Small intestine (tissue), 7 donors: ENCODE measurements at regions not wholly inside any gene's neighbourhood (a gene's known extent, or its start where the extent isn't known, plus 50 kb on each side); places are given as distances from the start of the nearest gene placed in this dataset.

Source experiments
- DNase-seq, 2 donors: peaks; one replicate each; pipeline versions ENCODE4 v3.0.0 to v3.0.0-alpha.2; 2013
- FAIRE-seq: peaks from 2 replicates; lab custom pipeline; 2012; peaks lifted over from hg19 to GRCh38; lab: Jason Lieb, UNC
- H3K27ac ChIP-seq, 3 donors: one replicate each; pipeline ENCODE4 v1.5.1; 2013; ENCODE audit warnings: low read length in 2 of 3, mild to moderate bottlenecking in 2 of 3, control low read depth in 1 of 3, inconsistent platforms in 1 of 3, low read depth in 1 of 3, moderate library complexity in 1 of 3
- H3K27me3 ChIP-seq, 3 donors: one replicate each; pipeline ENCODE4 v1.6.1; 2013; ENCODE audit warnings: low read length in 3 of 3, inconsistent platforms in 1 of 3; ENCODE audit not compliant: control insufficient read depth in 3 of 3, insufficient read depth in 3 of 3
- H3K36me3 ChIP-seq, 3 donors: one replicate each; pipeline ENCODE4 v1.6.1; 2013; ENCODE audit warnings: low read length in 3 of 3, inconsistent platforms in 1 of 3, low read depth in 1 of 3, mild to moderate bottlenecking in 1 of 3, moderate library complexity in 1 of 3; ENCODE audit not compliant: control insufficient read depth in 3 of 3, insufficient read depth in 2 of 3
- H3K4me1 ChIP-seq, 3 donors: one replicate each; pipeline ENCODE4 v1.6.1; 2013; ENCODE audit warnings: low read length in 2 of 3, inconsistent platforms in 1 of 3, low read depth in 1 of 3, mild to moderate bottlenecking in 1 of 3, moderate library complexity in 1 of 3; ENCODE audit not compliant: control insufficient read depth in 3 of 3, insufficient read depth in 2 of 3
- H3K4me3 ChIP-seq, 3 donors: one replicate each; pipeline ENCODE4 v1.5.1; 2013; ENCODE audit warnings: low read length in 3 of 3, control low read depth in 1 of 3, inconsistent platforms in 1 of 3, low read depth in 1 of 3, mild to moderate bottlenecking in 1 of 3, moderate library complexity in 1 of 3
- H3K9me3 ChIP-seq, 2 donors: one replicate each; pipeline ENCODE4 v1.6.1; 2013; ENCODE audit warnings: low read depth in 1 of 2, low read length in 1 of 2; ENCODE audit not compliant: control insufficient read depth in 2 of 2, insufficient read depth in 1 of 2
- WGBS, 3 donors: extraction: QIAGEN DNeasy Blood & Tissue Kit; methylation state at CpG; one replicate each; pipeline ENCODE4 v1.1.7; 2013; 5-methylcytosine and 5-hydroxymethylcytosine counted together
- donor health status: healthy with polysubstance abuse.
- donor health status: control.
- donor health status: control.
- donor health status: Bipolar disorder and iron deficiency.
- donor health status: healthy.

DNA sequence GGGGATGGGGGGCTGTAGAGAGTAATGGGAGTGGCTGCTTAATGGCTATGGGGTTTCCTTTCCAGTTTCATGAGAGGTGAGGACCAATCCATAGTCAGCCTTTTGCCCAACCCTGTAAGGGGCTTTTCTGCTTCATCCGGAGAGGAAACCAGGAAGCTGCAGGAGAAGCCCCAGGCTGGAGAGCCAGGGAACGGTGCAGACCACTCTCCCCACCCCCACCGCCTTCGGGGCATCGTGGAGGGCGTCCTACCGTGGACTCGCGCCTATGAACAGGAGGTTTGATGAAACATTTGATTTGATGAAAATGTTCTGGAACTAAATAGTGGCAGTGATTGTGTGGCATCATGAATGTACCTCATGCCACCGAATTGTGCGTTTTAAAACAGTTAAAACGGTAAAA is 204.3 kb upstream of the DIO3 start:
- Histone ChIP-seq H3K36me3 (no peaks in the 10 kb centered on the region), H3K27me3 (peaks cover 0 to 2% (median 0%) of the 10 kb centered on the region in 3 donors), H3K4me1 (no peaks in the 10 kb centered on the region), H3K27ac (no peak overlapping the region), H3K9me3 (peaks cover 0 to 6% of the 10 kb centered on the region in 2 donors), H3K4me3 (no peak overlapping the region)
- FAIRE-seq (no peak), DNase-seq (no peak)
- 85 to 91% (median 89%) methylated on average over 12 of the region's 12 CpGs for WGBS, 3 donors

DNA sequence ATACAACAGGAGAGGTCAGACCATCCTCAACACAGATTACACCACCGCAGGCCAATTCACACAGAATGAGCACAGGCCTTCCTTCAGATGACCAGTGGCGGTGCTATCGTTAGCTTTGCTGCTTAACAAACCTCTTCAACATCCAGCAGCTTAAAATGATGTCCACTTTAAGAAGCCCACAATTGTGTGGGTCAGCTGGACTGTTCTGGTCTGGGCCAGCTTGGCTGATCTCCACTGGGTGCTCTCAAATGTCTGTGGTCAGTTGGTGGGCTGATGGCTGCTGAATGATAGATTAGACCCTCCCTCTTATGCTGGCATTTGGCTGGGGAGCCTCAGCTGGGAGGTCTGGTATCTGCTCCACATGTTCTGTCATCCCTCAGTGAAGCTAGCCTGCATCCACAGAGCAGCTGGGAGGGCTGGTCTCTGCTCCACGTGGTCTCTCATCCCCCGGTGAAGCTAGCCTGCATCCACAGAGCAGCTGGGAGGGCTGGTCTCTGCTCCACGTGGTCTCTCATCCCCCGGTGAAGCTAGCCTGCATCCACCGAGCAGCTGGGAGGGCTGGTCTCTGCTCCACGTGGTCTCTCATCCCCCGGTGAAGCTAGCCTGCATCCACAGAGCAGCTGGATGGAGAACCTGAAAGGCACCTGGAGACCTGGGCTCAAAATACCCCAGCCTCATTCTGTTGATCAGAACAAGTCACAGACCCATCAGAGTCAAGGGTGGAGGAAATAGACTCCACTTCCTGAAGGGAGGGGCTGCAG is 203.6 kb upstream of the DIO3 start:
- Histone ChIP-seq H3K27ac (no peak overlapping the region), H3K9me3 (peaks cover 0 to 6% of the 10 kb centered on the region in 2 donors), H3K27me3 (peaks cover 0 to 2% (median 0%) of the 10 kb centered on the region in 3 donors), H3K4me1 (no peaks in the 10 kb centered on the region), H3K4me3 (no peak overlapping the region), H3K36me3 (no peaks in the 10 kb centered on the region)
- no peak for FAIRE-seq
- 78 to 87% (median 84%) methylated on average over 10 of the region's 10 CpGs for WGBS, 3 donors
- DNase-seq, result no peak

DNA sequence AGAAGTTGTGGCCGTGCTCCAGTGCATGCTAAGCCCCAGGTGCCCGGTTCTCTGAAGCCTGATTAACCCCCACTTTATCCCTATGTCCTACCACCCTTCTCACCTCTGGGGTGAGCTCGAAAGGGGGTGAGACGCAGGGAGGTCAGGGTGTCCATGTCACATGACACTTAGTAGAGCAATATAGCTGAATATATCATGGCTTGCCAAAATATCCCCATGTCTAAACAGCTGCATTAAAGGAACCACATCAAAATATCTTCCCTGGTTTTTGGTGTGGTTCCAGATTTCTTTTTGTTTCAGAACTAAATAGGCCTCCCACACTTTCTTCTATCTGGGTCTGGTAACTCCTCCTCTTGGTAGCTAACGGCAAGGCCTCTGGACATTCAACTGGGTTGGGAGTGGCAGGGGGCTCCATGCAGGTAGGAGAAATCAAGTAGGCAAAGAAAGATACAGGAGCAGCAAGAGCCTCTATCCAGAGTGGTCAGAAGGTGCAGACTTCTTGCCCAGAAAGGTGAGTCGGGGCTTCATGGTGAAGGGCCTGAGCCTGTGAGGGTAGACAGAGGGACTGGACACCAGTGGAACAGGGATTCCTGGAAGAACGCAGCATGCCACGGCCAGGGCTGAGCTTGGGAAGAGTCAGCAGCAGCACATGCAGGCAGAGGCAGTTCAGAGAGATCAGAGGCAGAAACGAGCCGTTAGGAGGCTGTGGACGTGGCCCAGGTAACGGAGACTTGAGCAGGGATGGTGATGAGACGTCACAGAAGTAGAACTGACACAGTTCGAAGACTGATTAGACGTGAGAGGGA is 202.8 kb upstream of the DIO3 start:
- H3K9me3 ChIP-seq, result peaks cover 0 to 6% of the 10 kb centered on the region in 2 donors
- no peak overlapping the region for H3K4me3 ChIP-seq
- 76 to 78% (median 77%) methylated on average over 15 of the region's 15 CpGs for WGBS, 3 donors
- peaks cover 0 to 2% (median 0%) of the 10 kb centered on the region in 3 donors for H3K27me3 ChIP-seq
- peak overlapping the region in 1 of 3 donors; percentile 42 for H3K27ac ChIP-seq
- H3K4me1 ChIP-seq, result no peaks in the 10 kb centered on the region
- no peak for FAIRE-seq
- no peaks in the 10 kb centered on the region for H3K36me3 ChIP-seq
- no peak for DNase-seq

DNA sequence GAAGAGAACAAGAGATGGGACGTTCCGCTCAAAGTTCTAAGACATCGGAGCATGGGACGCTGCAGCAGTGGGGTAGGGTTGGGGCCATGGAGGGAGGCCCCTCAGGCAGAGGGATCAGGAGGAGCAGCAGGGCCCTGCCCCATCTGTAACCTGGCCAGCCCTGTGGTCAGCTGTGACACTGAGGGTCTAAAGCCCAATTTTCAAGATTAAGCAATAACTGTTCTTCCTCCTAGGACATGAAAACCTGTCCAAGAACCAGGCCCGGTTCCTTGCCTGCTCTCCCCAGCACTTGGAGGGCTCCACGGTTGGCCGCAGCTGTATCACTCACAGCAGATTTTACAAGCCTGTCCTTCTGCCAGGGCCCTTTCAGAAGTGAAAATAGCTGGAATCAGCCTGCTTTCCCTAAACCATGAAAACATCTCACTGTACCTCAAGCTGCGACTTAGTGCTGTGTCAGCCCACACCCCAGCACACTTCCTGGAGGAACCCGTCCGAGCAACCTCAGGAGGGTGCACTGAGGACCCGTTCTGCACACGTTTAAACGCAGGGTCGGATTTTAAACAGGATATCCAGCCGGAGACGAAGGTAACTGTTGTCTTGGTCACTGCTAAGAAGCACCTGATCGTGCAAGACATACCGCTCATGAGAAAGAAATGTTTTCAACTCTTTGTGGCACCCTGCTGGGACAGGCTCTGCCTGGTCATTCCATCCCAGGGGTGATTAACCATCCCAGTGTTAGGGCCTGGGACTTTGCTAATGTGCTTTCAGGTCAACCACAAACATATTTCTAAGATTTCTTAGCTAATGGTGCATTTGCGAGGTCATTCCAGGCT is 201.9 kb upstream of the DIO3 start:
- DNase-seq, result no peak
- FAIRE-seq, result no peak
- Histone ChIP-seq H3K4me1 (peaks cover 0 to 5% (median 0%) of the 10 kb centered on the region in 3 donors), H3K27me3 (peaks cover 0 to 2% (median 0%) of the 10 kb centered on the region in 3 donors), H3K9me3 (peaks cover 0 to 5% of the 10 kb centered on the region in 2 donors), H3K36me3 (no peaks in the 10 kb centered on the region), H3K4me3 (no peak overlapping the region), H3K27ac (peak overlapping the region in 2 of 3 donors; percentile 15 to 81)
- 59 to 79% (median 73%) methylated on average over 19 of the region's 19 CpGs for WGBS, 3 donors

DNA sequence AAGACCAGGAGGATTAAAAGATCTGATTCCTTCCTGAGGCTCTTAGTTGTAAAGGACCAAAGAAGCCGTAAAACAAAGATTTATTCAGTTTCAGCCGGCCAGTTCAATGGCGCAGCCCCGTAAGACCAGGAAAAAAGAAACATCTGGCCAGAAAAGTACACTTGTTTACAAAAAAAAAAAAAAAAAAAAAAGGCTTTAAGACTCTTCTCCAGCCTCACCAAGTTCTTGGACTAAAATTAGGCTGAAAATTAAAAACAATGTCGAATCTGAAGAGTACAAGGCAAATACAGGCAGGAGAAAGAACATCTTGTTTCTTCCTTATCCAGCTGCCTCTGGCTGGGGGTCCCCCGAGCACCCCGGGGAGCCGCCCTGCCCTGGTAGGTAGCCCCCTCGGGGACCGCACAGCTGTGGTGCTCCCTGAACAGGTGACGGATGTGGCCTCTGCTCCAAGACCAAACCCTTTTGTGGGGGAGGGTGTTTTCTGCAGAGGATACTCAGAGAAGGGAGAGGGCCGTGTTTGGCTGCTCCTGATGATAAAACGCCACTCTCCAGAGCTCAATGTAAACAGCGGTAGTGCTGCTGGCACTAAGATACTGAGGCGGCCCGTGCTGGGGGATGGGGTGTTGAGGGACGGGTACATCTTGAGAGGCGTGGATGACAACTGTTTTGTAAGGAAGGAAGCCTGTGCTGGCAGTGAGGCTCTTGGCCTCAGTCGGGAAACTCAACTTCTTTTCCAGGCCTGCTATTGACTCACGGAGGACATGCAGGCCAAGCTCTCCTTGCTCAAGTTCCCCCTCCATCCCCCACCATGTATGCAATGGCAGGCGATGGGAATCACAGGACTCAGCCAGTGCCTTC is 201.0 kb upstream of the DIO3 start:
- Histone ChIP-seq H3K36me3 (no peaks in the 10 kb centered on the region), H3K9me3 (no peaks in the 10 kb centered on the region), H3K27ac (peak overlapping the region in 2 of 3 donors; percentile 15 to 81), H3K4me1 (peaks cover 0 to 10% (median 0%) of the 10 kb centered on the region in 3 donors), H3K27me3 (peaks cover 0 to 2% (median 0%) of the 10 kb centered on the region in 3 donors), H3K4me3 (no peak overlapping the region)
- FAIRE-seq (no peak), DNase-seq (peak in 1 of 2 donors; percentile 21)
- 41 to 49% (median 46%) methylated on average over 21 of the region's 21 CpGs for WGBS, 3 donors

DNA sequence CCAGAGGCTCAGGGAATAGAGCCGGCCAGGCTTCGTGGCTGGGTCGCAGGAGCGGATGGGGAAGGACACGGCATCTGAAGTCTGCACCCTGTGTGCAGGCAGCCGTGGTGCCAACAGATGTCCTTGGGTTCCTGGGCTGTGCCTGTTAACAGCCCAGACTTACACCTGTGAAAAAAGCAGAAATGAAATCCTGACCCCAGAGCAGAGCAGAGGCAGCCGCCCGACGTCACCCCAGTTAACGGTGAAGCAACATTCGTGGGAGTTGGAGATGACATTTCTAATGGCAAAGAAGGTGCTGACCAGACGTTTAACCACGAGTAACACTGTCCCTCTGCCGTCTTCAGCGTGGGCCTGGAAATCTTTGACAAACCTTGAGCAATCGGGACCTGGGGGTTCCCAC is 200.3 kb upstream of the DIO3 start:
- H3K27me3 ChIP-seq, result peaks cover 0 to 2% (median 0%) of the 10 kb centered on the region in 3 donors
- H3K27ac ChIP-seq, result peak overlapping the region in 1 of 3 donors; percentile 30
- H3K36me3 ChIP-seq, result no peaks in the 10 kb centered on the region
- no peaks in the 10 kb centered on the region for H3K9me3 ChIP-seq
- 71 to 86% (median 75%) methylated on average over 16 of the region's 16 CpGs for WGBS, 3 donors
- peaks cover 0 to 10% (median 0%) of the 10 kb centered on the region in 3 donors for H3K4me1 ChIP-seq
- FAIRE-seq, result no peak
- no peak overlapping the region for H3K4me3 ChIP-seq
- no peak for DNase-seq

DNA sequence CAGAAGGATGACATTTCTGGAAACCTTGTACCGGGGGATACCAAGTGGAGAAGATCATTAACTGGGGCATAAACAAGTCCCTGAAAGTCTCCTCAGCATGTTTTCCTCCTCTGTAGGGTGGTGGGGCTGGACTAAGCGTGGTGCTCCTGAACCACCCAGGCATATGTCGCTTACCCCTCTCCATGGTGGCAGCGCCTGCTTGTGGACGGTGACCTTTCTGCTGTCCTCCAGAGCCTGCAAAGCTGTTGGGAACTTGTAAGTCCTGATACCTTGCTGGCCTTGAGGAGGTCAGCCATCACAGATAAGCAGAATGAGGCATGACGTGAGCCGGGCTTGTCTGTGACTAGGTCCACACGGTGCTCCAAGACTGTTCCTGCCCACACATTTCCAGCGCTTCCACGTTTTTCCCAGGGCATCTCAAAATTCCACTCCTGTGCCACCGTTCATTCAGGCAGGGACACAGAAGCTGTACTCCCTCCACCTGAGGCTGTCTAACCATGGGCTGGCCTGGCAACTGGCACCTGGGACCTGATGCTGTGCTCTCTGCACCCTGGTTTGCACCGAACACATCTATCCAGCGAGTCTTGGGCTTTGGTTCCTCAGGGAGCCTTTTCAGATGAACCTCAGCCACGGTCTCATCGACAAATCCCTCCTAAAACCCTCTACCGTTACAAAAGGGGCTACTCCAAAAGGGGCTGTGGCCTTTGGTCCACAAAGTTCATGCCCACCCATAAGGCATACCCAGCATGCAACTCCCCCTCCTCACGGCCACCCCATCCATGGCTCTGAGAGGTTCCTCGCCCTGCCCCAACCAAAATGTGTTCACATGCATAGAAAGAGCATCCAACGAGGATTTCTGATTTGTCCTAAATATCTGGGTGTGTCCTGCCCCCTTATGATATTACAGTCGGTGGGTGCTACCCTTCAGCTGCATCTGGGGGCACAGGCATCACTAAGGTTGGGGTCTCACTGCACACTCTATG is 199.6 kb upstream of the DIO3 start:
- no peaks in the 10 kb centered on the region for H3K36me3 ChIP-seq
- 77 to 88% (median 78%) methylated on average over 20 of the region's 20 CpGs for WGBS, 3 donors
- H3K4me3 ChIP-seq, result no peak overlapping the region
- no peak overlapping the region for H3K27ac ChIP-seq
- no peak for FAIRE-seq
- peaks cover 0 to 2% (median 0%) of the 10 kb centered on the region in 3 donors for H3K27me3 ChIP-seq
- H3K9me3 ChIP-seq, result no peaks in the 10 kb centered on the region
- H3K4me1 ChIP-seq, result peaks cover 0 to 10% (median 0%) of the 10 kb centered on the region in 3 donors
- no peak for DNase-seq
